SK-N-MC (cell line): ENCODE measurements at regions not wholly inside any gene's neighbourhood (a gene's known extent, or its start where the extent isn't known, plus 50 kb on each side); places are given as distances from the start of the nearest gene placed in this dataset.

Source experiments
- EZH2 ChIP-seq: fragments of 200-600 bp; sonication (generic); IDR thresholded peaks from one replicate; pipeline ENCODE4 v1.6.1; 2017; ENCODE audit warnings: antibody characterized with exemption
- POLR2AphosphoS5 ChIP-seq: IDR thresholded peaks from 2 replicates; pipeline ENCODE4 v1.6.1; 2012; ENCODE audit warnings: mild to moderate bottlenecking, low read depth, low read length, borderline replicate concordance

- TF ChIP-seq EZH2, result no peak
- TF ChIP-seq POLR2AphosphoS5, result no peak
These were observed 86.9 kb downstream of the ZNF467 start for GRCh38 chr7:149686449-149686848.
